KMS-11 (cell line): ENCODE measurements at regions not wholly inside any gene's neighbourhood (a gene's known extent, or its start where the extent isn't known, plus 50 kb on each side); places are given as distances from the start of the nearest gene placed in this dataset.

Source experiments
- H2AFZ ChIP-seq: fragments of 200-600 bp; sonication (generic); 2 replicates; pipeline ENCODE4 v1.6.1; 2016; ENCODE audit warnings: antibody characterized with exemption, mixed run types, low read depth
- H3K27ac ChIP-seq: fragments of 200-600 bp; sonication (generic); 2 replicates; pipeline ENCODE4 v1.6.1; 2016; ENCODE audit warnings: mild to moderate bottlenecking, mixed run types
- H3K27me3 ChIP-seq: fragments of 200-600 bp; sonication (generic); 2 replicates; pipeline ENCODE4 v1.6.1; 2017; ENCODE audit warnings: mild to moderate bottlenecking, low read depth, mixed run types, moderate library complexity; ENCODE audit not compliant: insufficient read depth
- H3K36me3 ChIP-seq: fragments of 200-600 bp; sonication (generic); 2 replicates; pipeline ENCODE4 v1.6.1; 2017; ENCODE audit warnings: mild to moderate bottlenecking, mixed run types; ENCODE audit not compliant: insufficient read depth
- H3K4me1 ChIP-seq: fragments of 200-600 bp; sonication (generic); 2 replicates; pipeline ENCODE4 v1.6.1; 2016; ENCODE audit warnings: mild to moderate bottlenecking, low read depth, mixed run types; ENCODE audit not compliant: poor library complexity, severe bottlenecking
- H3K4me2 ChIP-seq: fragments of 200-600 bp; sonication (generic); 2 replicates; pipeline ENCODE4 v1.7.0; 2016; ENCODE audit warnings: mild to moderate bottlenecking, mixed run types
- H3K4me3 ChIP-seq: fragments of 200-600 bp; sonication (generic); IDR thresholded peaks from 2 replicates; pipeline ENCODE4 v1.6.1; 2017; ENCODE audit warnings: low read depth, low read length, mixed read lengths; ENCODE audit not compliant: insufficient read depth
- H3K79me2 ChIP-seq: fragments of 200-600 bp; sonication (generic); 2 replicates; pipeline ENCODE4 v1.6.1; 2016; ENCODE audit warnings: low read depth, mixed run types; ENCODE audit not compliant: insufficient read depth
- H3K9ac ChIP-seq: fragments of 200-600 bp; sonication (generic); 2 replicates; pipeline ENCODE4 v1.6.1; 2016; ENCODE audit warnings: mild to moderate bottlenecking, mixed run types
- H4K20me1 ChIP-seq: fragments of 200-600 bp; sonication (generic); 2 replicates; pipeline ENCODE4 v1.6.1; 2016; ENCODE audit warnings: mild to moderate bottlenecking, mixed run types; ENCODE audit not compliant: insufficient read depth
- TF ChIP-seq, protein P1 (sequence below): fragments of 200-600 bp; sonication (generic); conservative IDR thresholded peaks from 2 replicates; pipeline ENCODE4 v1.6.1; 2017; ENCODE audit warnings: low read depth, mild to moderate bottlenecking, antibody characterized with exemption, low read length, moderate library complexity, mixed read lengths

DNA sequence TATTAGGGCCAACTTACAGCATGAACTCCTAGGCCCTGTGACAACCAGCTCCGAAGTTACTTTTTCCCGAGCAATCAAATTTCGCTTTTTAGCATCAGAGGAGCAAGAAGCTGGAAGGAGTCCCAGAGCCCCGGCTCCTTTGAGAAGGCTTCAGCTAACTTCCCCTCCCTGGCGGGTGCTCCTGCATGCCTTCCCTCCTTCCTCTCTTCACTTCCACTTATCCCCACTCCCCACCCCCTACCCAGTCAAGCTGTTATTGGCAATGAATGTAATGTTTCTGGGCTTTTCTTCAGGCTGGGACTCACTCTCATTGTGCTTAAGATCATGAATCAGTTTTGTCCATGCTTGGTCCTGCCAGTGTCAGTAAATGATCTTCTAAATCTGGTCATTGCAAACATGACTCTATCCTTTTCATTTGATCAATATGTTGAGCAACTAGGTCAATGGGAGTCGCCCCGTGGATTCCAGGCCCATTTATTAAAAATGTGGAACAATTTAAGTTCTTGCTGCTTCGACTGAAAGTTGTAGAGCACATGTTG lies 94.5 kb upstream of the TSPAN2 start:
- Histone ChIP-seq H3K27me3 (no peaks in the 10 kb centered on the region), H2AFZ (no peak overlapping the region), H3K79me2 (no peaks in the 10 kb centered on the region), H3K36me3 (no peaks in the 10 kb centered on the region), H3K4me1 (no peaks in the 10 kb centered on the region), H3K27ac (no peak overlapping the region), H4K20me1 (no peaks in the 10 kb centered on the region), H3K4me3 (no peak overlapping the region), H3K9ac (no peak overlapping the region), H3K4me2 (no peak overlapping the region)
- TF ChIP-seq, protein P1, sequence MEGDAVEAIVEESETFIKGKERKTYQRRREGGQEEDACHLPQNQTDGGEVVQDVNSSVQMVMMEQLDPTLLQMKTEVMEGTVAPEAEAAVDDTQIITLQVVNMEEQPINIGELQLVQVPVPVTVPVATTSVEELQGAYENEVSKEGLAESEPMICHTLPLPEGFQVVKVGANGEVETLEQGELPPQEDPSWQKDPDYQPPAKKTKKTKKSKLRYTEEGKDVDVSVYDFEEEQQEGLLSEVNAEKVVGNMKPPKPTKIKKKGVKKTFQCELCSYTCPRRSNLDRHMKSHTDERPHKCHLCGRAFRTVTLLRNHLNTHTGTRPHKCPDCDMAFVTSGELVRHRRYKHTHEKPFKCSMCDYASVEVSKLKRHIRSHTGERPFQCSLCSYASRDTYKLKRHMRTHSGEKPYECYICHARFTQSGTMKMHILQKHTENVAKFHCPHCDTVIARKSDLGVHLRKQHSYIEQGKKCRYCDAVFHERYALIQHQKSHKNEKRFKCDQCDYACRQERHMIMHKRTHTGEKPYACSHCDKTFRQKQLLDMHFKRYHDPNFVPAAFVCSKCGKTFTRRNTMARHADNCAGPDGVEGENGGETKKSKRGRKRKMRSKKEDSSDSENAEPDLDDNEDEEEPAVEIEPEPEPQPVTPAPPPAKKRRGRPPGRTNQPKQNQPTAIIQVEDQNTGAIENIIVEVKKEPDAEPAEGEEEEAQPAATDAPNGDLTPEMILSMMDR, result no peak

DNA sequence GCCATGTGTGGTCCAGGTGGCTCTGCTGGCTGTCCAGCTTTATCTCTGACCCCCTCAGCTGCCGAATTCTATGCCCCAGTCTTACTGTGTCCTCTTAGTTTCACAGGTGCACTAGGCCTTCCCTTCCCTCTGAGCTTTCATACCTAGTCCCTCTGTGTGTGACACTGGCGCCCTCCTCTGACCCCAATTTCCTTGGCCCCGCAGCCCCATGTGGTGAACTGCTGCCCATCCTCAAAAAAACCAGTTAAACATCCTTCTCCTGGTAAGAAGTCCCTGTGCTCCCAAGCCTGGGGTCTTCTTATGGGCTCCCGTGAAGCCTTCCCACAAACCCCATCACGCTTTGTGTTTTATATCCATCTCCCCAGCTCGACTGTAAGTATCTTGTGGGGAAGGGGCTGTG lies 93.9 kb upstream of the TSPAN2 start:
- H3K36me3 ChIP-seq, result no peaks in the 10 kb centered on the region
- no peak overlapping the region for H3K4me2 ChIP-seq
- H3K27me3 ChIP-seq, result no peaks in the 10 kb centered on the region
- TF ChIP-seq, protein P1, result no peak
- H3K4me1 ChIP-seq, result no peaks in the 10 kb centered on the region
- no peaks in the 10 kb centered on the region for H4K20me1 ChIP-seq
- no peak overlapping the region for H3K27ac ChIP-seq
- H3K4me3 ChIP-seq, result no peak overlapping the region
- no peak overlapping the region for H3K9ac ChIP-seq
- H3K79me2 ChIP-seq, result no peaks in the 10 kb centered on the region
- no peak overlapping the region for H2AFZ ChIP-seq

DNA sequence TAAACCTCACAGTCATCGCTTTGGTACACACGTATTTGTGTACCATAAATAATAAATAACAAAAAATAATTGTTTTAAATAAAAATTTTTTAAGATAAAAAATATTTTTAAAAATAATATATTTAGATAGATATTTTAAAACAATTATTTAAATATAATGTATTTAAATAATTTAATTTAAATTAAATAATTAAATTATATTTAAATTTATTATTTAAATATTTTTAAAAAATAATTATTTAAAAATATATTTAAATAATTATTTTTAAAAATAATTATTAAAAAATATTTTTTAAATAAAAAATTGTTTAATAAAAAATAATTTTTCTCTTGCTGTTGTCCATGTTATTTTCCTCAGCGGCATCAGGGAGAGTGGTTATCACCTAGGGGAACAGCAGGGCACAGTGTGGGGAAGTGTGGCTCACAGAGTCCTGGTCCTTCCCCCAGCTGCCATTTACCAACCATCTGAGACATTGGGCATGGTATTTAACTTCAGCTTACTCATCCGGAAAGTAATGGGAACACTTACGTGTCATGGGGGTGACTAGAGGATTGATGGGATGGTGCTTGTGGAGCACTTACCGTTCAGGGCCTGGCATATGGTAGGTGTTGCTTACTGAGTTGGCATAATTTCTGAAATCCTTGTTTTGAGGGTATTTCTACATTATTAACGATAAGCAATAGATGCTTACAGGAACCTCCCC lies 92.9 kb upstream of the TSPAN2 start:
- TF ChIP-seq, protein P1, result no peak
- H2AFZ ChIP-seq, result no peak overlapping the region
- H3K36me3 ChIP-seq, result no peaks in the 10 kb centered on the region
- no peak overlapping the region for H3K4me2 ChIP-seq
- no peak overlapping the region for H3K4me3 ChIP-seq
- H4K20me1 ChIP-seq, result no peaks in the 10 kb centered on the region
- no peaks in the 10 kb centered on the region for H3K79me2 ChIP-seq
- H3K4me1 ChIP-seq, result no peaks in the 10 kb centered on the region
- no peak overlapping the region for H3K27ac ChIP-seq
- H3K9ac ChIP-seq, result no peak overlapping the region
- H3K27me3 ChIP-seq, result no peaks in the 10 kb centered on the region

DNA sequence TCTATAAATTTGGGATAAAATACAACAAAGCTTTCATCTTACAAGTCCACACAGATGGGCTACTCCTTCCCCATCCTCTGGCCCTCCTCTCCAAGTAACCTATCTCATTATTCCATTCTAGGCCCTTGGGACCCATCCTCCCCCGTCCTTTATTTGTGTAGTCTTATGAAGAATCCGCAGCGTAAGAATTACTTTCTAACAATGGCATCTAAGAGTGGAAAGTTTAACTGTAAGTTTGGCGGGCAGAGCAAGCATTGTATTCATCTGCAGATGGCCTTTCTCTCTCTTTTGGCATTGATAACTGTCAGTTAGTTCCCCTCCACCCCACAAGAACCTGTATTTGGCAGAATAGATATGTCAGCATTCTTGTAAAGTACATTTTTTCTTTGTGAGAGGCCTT lies 91.9 kb upstream of the TSPAN2 start:
- H3K79me2 ChIP-seq, result no peaks in the 10 kb centered on the region
- TF ChIP-seq, protein P1, result no peak
- H2AFZ ChIP-seq, result no peak overlapping the region
- no peak overlapping the region for H3K27ac ChIP-seq
- H4K20me1 ChIP-seq, result no peaks in the 10 kb centered on the region
- no peaks in the 10 kb centered on the region for H3K4me1 ChIP-seq
- H3K36me3 ChIP-seq, result no peaks in the 10 kb centered on the region
- no peak overlapping the region for H3K4me3 ChIP-seq
- H3K4me2 ChIP-seq, result no peak overlapping the region
- H3K9ac ChIP-seq, result no peak overlapping the region
- H3K27me3 ChIP-seq, result no peaks in the 10 kb centered on the region
